Neutrophil (primary cell): ENCODE measurements at regions not wholly inside any gene's neighbourhood (a gene's known extent, or its start where the extent isn't known, plus 50 kb on each side); places are given as distances from the start of the nearest gene placed in this dataset.
"Not testable (repeated sequence)": the region's sequence is repeated elsewhere in the genome, so short reads cannot be mapped to it uniquely, and the experiment has no call there.

ENCODE experiments used
- H3K27ac ChIP-seq: fragments of 200-600 bp; sonication (generic); 2 replicates; pipeline ENCODE4 v1.5.1; 2016; ENCODE audit warnings: mild to moderate bottlenecking, moderate library complexity
- H3K27me3 ChIP-seq: fragments of 200-600 bp; sonication (generic); 2 replicates; pipeline ENCODE4 v1.6.0; 2016; ENCODE audit warnings: mild to moderate bottlenecking
- H3K36me3 ChIP-seq: fragments of 200-600 bp; sonication (generic); 2 replicates; pipeline ENCODE4 v1.5.1; 2017
- H3K4me1 ChIP-seq, 2 experiments: fragments of 200-600 bp in 1 of 2; sonication (generic) in 1 of 2; 1 replicate in 1 of 2; 2 replicates in 1 of 2; pipeline versions ENCODE4 v1.5.1 to v1.6.1; 2013 to 2016; ENCODE audit warnings: low read depth in 1 of 2, low read length in 1 of 2, mild to moderate bottlenecking in 1 of 2, moderate library complexity in 1 of 2; ENCODE audit not compliant: control insufficient read depth in 1 of 2, insufficient read depth in 1 of 2
- H3K4me3 ChIP-seq, 2 experiments: fragments of 200-600 bp in 1 of 2; sonication (generic) in 1 of 2; 1 replicate in 1 of 2; 2 replicates in 1 of 2; pipeline ENCODE4 v1.5.1; 2013 to 2016; ENCODE audit warnings: low read depth in 1 of 2, low read length in 1 of 2, mild to moderate bottlenecking in 1 of 2, moderate library complexity in 1 of 2
- H3K9me3 ChIP-seq: fragments of 200-600 bp; sonication (generic); 2 replicates; pipeline ENCODE4 v1.5.1; 2016
- TF ChIP-seq, protein P1 (sequence below): fragments of 200-600 bp; sonication (generic); IDR thresholded peaks from 2 replicates; pipeline ENCODE4 v1.5.1; 2016; ENCODE audit warnings: antibody characterized with exemption

DNA sequence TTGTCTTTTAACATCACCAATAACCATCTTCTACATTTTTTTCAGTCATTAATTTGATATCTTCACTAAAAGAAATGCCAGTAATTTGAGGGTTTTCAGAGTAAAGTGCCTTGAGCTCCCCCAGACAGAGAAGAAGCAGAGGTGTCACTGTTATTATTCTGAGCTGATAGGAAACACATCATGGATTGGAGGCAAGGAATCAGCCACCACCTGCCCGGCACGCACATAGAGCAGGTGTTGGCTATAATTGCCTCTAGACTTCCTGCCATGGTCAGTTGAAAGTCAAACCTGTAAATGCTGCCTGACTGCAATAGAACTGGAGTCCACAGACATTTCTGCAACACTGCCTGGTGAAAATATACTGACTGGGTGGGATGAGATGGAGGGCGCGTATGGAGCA, 776.6 kb downstream of the UQCRFS1 start:
- TF ChIP-seq, protein P1, sequence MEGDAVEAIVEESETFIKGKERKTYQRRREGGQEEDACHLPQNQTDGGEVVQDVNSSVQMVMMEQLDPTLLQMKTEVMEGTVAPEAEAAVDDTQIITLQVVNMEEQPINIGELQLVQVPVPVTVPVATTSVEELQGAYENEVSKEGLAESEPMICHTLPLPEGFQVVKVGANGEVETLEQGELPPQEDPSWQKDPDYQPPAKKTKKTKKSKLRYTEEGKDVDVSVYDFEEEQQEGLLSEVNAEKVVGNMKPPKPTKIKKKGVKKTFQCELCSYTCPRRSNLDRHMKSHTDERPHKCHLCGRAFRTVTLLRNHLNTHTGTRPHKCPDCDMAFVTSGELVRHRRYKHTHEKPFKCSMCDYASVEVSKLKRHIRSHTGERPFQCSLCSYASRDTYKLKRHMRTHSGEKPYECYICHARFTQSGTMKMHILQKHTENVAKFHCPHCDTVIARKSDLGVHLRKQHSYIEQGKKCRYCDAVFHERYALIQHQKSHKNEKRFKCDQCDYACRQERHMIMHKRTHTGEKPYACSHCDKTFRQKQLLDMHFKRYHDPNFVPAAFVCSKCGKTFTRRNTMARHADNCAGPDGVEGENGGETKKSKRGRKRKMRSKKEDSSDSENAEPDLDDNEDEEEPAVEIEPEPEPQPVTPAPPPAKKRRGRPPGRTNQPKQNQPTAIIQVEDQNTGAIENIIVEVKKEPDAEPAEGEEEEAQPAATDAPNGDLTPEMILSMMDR: no peak
- no peak overlapping the region for H3K27ac ChIP-seq
- H3K36me3 ChIP-seq: no peaks in the 10 kb centered on the region
- H3K4me3 ChIP-seq: no peak overlapping the region
- no peaks in the 10 kb centered on the region for H3K9me3 ChIP-seq
- no peaks in the 10 kb centered on the region for H3K4me1 ChIP-seq
- no peaks in the 10 kb centered on the region for H3K27me3 ChIP-seq

DNA sequence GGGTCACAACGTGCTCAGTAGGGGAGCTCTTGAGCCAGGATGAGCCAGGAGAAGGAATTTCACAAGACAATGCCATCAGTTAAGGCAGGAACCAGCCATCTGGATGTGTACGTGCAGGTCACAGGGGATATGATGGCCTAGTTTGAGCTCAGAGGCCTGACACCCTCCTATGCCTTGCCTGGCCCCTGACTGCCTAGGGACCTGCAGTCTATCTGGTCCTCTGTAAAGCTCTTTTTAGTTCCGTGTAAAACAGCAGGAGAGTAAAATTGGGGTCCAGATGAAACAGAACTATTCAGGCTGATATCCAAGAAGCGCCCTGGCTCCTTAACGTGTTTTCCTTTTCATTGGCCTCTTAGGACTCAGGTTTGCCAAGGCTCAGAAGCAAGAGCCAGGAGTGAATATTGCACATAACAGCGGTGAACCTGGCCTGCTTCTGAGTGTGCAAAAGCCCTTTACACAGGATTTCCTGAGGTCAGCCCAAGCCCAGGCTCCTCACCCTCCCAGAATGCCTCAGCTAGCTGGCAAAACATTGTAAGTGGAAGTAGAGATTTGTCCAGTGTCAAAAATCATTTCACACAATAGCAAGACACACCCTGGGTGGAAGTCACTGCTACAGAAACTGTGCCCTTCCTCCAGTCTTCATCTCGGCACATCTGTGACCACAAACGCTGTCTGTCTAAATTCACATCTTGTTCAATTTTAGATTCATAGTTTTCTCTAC, 777.2 kb downstream of the UQCRFS1 start:
- Histone ChIP-seq H3K27ac (no peak overlapping the region), H3K4me1 (no peaks in the 10 kb centered on the region), H3K4me3 (no peak overlapping the region), H3K36me3 (no peaks in the 10 kb centered on the region), H3K9me3 (no peaks in the 10 kb centered on the region), H3K27me3 (no peaks in the 10 kb centered on the region)
- TF ChIP-seq, protein P1: no peak

DNA sequence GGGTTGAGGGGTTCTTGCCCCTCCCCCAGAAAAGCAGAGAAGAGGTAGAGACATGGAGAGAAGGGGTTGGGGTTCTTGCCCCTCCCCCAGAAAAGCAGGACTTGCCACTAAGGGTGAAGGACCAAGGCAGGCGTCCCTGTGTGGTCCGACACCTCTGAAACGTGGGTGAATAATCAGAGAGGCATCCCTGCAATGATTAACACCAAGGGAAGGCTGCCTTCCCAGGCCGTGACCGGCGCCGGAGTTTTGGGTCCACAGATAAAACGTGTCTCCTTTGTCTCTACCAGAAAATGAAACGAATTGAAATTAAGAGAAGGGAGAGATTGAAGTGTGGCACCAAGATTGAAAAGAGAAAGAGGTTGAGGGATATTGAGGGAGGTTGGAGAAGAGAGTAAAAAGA, 778.2 kb downstream of the UQCRFS1 start:
- H3K36me3 ChIP-seq, H3K4me1 ChIP-seq, H3K9me3 ChIP-seq, H3K27ac ChIP-seq, H3K27me3 ChIP-seq, H3K4me3 ChIP-seq: not testable (repeated sequence)

DNA sequence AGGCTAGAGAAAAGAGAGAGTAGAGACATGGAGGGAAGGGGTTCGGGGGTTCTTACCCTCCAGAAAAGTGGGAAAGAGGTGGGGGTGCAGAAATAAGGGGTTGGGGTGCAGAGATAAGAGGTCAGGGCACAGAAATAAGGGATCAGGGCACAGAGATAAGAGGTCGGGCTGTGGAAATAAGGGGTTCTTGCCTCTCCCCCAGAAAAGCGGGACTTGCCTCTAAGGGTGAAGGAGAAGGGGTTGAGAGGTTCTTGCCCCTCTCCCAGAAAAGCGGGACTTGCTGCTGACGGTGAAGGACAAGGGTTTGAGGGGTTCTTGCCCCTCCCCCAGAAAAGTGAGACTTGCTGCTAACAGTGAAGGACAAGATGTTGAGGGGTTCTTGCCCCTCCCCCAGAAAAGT, 778.6 kb downstream of the UQCRFS1 start:
- not testable (repeated sequence) for H3K36me3 ChIP-seq, H3K27me3 ChIP-seq, H3K27ac ChIP-seq, H3K9me3 ChIP-seq, H3K4me3 ChIP-seq, H3K4me1 ChIP-seq

DNA sequence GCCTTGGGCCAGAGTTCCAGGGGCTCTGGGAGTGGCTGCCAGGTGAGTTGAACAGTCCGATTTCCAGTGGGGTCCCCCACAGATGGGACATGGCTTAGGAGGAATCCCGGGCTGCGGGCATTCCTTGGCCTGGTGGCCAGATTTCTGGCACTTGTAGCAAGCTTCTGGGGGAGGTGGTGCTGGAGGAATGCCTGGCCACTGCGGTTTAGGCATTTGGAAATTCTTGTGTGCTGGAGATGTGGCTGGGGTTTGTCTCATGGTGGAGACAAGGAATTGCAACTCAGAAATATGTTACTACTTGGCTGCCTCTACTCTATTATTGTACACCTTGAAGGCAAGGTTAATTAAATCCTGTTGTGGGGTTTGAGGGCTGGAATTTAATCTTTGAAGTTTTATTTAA, 779.8 kb downstream of the UQCRFS1 start:
- not testable (repeated sequence) for H3K27ac ChIP-seq, H3K4me3 ChIP-seq, H3K4me1 ChIP-seq, H3K36me3 ChIP-seq, H3K27me3 ChIP-seq, H3K9me3 ChIP-seq

DNA sequence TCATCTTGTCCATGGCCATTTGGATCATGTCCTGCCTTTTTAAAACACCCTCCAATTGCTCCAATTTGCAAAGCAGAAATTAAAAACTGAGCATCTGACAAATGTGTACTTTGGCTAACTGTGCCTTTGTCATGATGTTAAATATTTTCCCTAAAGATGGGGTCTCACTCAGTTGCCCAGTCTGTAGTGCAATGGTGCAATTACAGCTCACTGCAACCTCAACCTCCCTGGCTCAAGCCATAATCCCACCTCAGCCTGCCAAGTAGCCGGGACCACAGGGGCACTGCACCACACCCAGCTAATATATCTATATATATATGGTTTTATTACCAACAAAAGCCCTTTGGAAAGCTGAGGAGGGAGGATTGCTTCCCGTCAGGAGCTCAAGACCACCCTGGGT, 782.7 kb downstream of the UQCRFS1 start:
- peaks cover 9% of the 10 kb centered on the region for H3K27me3 ChIP-seq
- no peaks in the 10 kb centered on the region for H3K9me3 ChIP-seq
- no peak overlapping the region for H3K4me3 ChIP-seq
- TF ChIP-seq, protein P1: no peak
- no peaks in the 10 kb centered on the region for H3K4me1 ChIP-seq
- H3K27ac ChIP-seq: no peak overlapping the region
- no peaks in the 10 kb centered on the region for H3K36me3 ChIP-seq

DNA sequence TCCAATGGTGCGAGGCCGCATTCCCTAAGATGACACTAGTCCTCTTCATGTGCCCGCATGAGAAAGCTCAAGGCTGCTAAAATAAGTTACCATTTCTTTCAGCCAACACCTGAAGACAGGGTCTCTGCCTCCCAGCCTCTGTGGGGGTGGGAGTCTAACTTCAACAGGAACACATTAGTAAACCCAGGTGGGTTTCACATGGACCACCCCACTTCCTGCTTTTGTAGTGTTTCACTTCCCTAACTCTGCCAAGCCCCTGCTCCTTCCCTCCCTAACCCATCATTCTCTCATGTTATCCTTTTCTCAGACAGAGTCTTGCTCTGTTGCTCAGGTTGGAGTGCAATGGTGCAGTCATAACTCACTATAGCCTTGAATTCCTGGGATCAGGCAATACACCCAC, 783.6 kb downstream of the UQCRFS1 start:
- Histone ChIP-seq H3K27me3 (peaks cover 11% of the 10 kb centered on the region), H3K36me3 (no peaks in the 10 kb centered on the region), H3K9me3 (no peaks in the 10 kb centered on the region), H3K4me1 (no peaks in the 10 kb centered on the region), H3K27ac (no peak overlapping the region), H3K4me3 (no peak overlapping the region)
- TF ChIP-seq, protein P1: no peak
